ENCODE measurements at regions not wholly inside any gene's neighbourhood (a gene's known extent, or its start where the extent isn't known, plus 50 kb on each side); places are given as distances from the start of the nearest gene placed in this dataset.

DNA sequence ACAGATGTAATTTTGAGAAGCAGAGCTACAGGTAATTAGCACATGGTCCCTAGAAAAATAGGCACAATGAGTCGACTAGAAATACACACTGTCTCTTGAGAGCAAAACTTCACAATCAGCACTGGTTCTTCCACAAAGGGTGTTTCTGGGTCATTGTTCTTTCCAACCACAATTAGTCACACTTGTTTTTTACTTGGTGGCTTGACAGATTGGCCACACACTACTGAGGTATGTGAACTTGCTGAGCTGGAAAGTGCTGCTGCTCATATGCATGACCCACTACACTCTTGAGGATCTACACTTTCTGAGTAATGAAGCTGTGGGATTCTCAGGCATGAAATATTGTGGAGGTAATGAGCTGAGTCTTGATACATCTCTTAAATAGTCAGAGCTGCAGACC is 347.7 kb downstream of the BCKDHB start:
- TF ChIP-seq, protein P1, sequence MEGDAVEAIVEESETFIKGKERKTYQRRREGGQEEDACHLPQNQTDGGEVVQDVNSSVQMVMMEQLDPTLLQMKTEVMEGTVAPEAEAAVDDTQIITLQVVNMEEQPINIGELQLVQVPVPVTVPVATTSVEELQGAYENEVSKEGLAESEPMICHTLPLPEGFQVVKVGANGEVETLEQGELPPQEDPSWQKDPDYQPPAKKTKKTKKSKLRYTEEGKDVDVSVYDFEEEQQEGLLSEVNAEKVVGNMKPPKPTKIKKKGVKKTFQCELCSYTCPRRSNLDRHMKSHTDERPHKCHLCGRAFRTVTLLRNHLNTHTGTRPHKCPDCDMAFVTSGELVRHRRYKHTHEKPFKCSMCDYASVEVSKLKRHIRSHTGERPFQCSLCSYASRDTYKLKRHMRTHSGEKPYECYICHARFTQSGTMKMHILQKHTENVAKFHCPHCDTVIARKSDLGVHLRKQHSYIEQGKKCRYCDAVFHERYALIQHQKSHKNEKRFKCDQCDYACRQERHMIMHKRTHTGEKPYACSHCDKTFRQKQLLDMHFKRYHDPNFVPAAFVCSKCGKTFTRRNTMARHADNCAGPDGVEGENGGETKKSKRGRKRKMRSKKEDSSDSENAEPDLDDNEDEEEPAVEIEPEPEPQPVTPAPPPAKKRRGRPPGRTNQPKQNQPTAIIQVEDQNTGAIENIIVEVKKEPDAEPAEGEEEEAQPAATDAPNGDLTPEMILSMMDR (IDR thresholded peaks at IDR 0.05; ENCODE audit: low read length) = no peak
- TF ChIP-seq EZH2 (IDR thresholded peaks at IDR 0.05; ENCODE audit: borderline replicate concordance, low read length) = no peak

All from OCI-LY1 (cell line).